HS-5 (cell line): ENCODE measurements at regions not wholly inside any gene's neighbourhood (a gene's known extent, or its start where the extent isn't known, plus 50 kb on each side); places are given as distances from the start of the nearest gene placed in this dataset.
"Not testable (repeated sequence)": the region's sequence is repeated elsewhere in the genome, so short reads cannot be mapped to it uniquely, and the experiment has no call there.

Experiments used
- DNase-seq: peaks from one replicate; pipeline ENCODE4 v3.0.0-alpha.2; 2012; ENCODE audit warnings: low read depth

DNA sequence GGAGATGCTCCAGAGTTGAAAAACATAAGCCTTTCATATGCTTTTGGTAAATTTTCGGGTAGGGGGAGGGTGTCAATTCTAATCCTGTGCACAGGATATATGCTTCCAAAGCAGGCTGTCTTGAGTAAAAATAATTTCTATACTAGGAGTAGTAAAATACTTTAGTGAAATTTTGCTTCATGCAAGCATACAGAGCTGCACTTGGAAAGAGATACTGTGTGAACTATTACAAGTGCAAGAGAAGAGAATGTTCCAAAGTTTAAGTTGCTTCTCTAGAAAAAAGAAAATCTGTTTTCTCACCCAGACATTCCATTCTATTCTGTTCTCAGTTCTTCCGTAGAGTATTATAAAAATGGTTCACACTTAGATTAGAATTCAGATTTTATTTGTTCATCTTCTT, 324.6 kb upstream of the AADAT start:
- DNase-seq, result no peak

DNA sequence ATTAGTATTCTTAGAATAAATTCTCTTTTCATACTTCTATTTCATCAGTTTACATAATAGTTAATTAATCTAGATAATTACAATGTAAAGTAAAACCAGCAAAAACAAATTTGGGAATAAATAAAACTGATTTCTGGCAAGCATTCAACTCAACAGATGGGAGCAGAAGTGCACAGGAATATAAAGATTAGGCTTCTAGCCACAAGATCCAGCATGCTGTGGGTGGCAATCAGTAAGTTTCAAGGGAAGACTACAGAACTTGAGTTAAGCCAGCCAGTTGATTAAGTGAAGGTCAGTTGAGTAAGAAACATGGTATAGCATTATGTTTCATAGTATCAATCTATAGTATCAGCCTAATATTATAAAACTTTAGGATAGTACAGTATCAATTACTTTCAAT, 324.2 kb upstream of the AADAT start:
- DNase-seq, result no peak

DNA sequence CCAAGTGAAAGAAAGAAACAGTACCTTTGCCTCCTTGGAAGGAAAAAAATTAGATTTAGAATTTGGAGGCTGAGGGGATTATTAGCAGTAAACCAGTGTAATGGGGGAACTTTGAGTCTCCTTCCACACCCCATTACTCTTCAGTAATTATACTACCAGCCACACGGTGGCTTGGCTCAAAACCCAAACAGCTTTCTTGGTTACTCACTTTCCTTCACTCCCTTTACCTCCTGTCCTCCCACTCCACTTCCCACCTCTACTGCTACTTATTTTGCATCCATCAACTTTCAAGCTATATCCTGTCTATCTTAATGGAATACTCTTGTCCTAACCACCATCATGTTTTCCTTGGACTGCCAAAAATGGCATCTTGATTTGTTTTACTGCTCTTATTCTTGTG, 310.6 kb upstream of the AADAT start:
- DNase-seq, result no peak

DNA sequence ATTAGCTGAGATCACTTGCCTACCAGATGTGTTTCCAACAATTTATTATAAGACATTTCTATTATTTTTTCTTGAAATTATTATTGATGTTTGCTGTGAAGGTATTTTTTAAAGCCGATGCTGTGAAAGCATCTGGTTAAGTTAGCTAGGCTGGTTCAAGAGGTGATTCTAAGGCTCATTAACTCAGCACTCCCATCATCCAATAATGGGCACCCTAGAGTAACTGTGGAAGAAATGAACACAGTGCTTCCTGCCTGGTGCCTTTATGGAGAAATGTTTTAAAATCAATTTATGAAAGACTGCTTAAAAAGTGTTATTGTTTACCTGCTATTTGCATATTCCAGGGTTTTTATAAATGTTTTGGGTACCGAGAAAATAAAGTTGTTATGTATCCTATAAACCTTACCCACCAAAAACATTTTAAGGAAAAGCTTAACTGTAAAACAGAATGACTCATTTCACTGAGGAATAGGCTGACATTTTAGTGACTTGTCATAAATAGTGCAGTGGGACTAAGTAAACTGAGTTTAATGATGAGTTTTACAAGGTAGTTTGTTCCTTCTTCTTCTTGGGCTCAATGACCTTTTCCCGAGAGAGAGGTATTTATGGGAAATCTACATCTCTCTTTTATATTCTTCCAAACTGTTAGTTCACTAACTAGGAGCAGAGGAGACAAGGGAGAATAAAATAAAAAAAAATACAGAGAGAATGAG, 310.0 kb upstream of the AADAT start:
- DNase-seq, result no peak

DNA sequence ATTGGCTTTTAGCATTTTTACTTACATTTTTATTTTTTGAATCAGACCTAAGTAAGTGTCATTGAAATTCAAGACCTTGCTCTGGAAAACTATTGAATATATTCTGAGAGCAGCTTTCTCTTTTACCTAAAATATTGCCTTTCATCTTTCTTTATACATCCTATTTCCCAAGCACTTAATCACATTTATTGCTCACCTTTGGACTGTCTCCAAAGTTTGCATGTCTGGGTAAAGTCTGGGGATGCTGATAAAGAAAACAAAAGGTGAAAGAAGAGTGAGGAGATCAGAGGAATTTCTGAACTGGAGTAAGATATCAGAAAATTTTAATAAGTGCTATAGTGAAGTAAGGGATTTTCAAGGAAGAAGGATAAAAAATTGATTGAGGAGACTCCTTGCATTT, 308.5 kb upstream of the AADAT start:
- no peak for DNase-seq

DNA sequence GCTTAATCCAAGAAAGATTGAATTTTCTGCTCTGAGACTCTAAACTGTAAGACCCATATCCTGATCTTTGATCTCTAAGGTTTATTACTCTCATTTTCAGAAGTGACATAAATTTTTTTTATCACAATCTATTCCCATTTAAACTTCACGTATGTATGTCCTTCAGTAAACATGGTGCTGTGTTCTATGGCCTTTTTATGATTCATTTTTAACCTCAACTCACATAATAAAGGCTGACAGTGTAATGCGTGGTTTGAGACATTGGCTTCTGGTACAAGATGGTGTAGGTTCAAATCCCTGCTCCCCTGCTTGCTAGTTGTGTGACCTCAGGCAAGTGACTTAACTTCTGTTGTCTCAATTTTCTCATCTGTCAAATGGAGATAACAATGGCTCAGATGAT, 306.0 kb upstream of the AADAT start:
- DNase-seq, result no peak

DNA sequence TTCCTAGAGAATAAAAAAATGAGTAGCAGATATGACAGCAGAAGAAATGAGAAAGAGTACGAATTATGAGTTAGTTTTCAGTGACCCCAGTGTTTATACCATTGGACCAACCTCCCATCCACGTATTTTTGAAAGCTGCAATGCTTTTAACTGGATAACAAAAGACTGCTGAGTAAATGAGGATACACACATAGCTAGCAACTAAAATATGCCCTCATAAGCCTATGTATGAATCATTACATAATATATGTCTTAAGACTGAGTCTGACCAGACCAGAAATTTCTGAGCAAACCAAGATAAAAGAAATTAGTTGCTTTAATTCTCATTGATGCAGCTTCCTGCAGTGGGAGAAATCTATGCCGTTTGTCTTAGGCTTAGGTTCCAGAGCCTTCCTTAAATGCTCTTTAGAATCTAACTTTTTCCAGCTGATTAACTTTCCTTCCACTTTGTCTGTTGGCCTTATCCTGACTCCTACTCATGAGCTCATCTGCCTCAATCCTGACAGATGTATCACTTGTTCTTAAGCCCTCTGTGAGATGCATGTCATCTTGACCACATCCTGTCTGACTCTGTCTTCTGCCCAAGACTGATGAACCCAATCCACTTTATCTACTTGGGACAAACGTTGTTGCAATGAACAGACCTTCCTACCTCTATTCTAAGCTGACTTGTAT, 301.4 kb upstream of the AADAT start:
- DNase-seq, result peak; percentile 94

DNA sequence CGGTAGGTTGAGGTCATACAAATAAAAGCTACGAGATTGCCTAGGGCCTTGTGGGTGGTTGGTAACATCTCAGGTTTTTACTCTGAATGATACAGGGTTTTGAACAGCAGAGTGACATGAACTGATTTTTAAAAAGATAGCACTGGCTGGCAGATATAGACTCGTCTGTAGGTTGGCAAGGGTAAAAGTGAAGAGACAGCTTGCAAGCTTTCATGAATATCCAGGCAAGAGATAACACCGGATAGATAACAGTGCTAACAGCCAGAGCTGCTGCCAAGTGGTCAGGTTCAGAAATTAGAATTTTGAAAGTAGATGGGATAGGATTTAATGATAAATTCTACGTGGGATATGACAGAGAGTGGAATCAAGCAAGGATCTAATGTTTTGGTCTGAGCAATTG, 299.7 kb upstream of the AADAT start:
- DNase-seq, result no peak

DNA sequence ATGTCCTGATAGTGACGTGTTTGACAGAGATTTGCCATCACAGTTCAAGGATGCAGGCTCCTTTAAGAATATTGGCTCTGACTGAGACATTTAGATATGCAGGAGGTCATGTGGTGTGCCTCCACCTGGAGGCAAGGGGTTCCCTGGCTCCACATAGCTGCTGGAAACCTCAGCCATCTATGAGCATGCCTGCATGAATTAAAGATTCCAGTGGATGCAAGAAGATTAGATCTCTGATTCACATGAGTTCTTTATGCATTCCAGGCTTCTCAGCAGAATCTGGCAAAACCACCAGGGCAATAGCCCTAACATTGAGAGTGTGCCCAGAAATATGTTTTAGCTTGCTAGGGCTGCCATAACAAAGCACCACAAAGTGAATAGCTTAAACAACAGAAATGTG, 298.5 kb upstream of the AADAT start:
- DNase-seq, result no peak

DNA sequence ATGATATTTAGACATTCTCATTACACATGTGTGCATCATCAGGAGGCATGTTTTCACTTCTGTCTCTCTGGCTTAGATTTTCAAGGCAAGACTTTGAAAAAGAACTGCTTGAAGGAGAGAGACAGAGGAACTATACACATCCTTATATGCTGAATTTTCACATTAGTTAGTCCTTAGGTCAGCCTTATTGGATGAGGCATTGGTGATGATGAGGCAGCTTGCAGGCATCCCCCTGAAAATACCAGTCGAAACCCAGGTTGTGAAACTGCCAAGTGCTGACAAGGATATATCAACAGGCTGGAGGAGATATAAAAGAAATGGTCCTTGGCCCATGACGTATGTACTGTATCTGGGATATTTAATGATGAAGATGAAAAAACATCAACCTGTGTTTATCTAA, 297.2 kb upstream of the AADAT start:
- DNase-seq, result peak; percentile 67

DNA sequence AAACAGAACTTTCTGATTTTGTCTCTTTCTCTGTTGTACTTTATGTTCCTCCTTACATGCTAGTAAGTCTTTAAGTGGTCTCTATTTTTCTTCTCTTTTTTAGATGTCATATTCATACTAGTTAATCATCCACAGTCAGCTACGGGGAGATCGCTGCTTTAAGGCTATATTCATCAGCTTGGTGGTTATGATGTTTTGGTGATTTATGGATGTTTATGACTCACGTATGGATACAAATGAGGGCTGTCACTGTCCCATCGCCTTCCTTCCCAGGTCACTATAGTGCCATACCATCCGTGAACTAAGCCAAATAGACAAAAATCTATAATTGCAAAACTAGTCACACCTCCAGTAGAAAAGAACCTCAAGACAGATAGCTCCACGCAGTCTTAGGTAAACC, 296.8 kb upstream of the AADAT start:
- DNase-seq, result peak; percentile 40

DNA sequence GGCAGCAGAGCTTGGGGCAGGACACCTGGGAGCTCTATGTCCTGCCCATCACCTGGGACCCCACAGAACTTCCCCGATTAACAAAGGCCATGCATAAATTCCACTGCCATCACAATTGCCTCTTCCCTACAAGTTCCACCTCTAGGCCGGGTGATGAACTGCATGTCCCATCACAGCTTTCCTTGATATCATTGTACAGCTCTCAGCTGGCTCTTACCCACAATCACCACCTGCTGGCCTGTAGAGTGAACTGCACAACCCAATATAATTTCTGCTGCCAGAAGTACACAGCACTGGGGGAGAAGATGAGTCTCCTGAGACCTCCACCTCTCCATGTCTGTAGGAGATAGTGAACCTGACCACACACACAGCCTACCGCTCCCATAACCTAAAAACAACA, 285.0 kb upstream of the AADAT start:
- DNase-seq, result no peak

DNA sequence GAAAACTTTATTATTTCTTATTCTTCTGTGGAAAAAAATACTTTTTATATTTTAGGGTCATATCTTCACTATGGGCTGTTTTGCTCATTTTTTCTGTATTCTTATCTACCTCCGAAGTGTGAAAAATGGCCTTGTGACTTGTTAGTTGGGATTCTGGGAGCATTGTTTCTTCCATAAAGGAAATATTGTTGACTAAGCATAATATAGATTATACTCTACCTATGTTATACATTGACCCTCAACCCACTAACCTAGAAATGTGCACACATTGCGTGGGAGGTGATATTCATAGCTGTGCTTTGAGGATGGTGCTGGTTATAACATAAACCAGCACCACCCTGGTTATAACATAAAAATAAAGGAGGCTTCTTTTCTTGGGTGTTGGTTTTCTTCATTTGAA, 259.2 kb upstream of the AADAT start:
- no peak for DNase-seq

DNA sequence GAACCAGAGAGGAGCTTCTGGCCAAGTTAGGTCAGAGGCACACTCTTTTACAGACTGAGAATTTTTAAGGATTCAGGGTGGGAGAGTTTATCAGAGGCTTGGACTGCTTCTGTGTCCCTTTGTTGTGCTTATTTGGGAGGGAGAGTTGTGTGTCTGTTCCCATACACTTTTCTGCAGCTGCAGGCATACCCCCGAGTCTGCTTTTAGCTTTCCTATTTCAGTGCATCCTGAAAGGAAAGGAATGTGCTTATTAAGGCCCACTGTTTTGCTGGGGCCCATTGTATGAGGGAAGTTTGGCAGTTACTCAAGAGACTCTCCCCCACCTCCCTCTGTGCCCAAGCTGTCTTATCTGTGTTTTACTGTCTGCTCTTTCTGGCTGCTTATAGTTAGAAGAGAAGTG, 257.4 kb upstream of the AADAT start:
- DNase-seq, result not testable (repeated sequence)

DNA sequence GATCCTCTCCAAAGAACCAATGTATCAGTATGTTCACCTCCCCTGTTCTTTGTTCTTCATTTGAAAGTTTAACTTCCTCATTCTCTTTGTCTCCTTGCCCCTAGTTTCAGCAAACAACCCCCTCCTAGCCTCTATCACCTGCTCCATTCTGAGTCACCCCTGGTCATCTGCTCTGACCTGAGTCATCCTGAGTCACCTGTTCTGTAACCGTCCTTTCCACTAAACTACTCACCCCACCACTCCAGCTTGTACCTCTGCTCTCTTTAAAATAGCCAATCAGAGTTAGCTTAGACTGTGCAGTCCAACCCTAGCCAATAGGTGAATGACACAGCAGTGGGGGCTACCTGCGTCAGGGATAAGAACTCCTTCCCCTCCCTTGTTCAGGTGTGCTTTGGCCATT, 249.8 kb upstream of the AADAT start:
- DNase-seq, result no peak

DNA sequence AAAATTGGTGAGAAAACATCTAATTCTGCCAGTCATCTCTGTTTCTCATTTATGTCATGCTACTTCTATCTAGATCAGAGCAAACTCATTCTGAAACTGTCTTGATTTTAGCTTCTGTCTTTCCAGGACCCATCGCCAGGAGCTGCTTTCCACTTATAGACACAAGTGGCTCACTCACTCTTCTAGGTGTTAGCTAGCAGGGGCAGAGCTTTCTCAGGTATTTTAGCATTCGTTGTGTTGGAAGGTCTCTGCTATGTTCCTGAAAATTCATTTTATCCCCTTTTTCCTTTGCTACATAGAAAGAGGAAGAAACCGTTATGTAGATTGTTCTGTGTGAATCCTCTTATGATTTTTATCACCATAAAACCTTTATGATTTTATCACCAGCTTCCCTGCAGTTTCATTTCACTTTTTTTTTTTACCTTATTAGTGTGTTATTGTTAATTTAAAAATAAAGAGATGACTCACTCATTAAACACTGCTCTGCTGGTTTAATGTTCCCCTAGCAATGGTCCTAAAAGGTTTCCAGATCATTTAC, 246.6 kb upstream of the AADAT start:
- no peak for DNase-seq

DNA sequence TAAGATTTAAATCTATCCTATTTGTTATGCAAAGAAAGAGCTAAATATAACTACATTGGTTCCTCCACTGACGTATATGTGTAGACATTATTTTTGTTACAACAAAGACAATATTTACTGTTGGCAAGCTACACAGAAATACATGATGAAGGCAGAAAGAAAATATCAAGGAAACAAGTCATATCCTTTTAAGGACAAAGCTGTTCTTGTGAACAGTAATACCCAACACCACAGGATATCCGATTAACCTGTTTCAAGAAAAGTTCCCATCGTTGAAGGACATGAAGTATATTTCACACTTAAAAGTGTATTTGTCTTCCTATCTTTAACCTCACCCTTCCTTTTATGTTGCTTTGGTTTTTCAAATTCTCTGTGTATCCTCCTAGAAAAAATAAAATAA, 235.8 kb upstream of the AADAT start:
- no peak for DNase-seq

DNA sequence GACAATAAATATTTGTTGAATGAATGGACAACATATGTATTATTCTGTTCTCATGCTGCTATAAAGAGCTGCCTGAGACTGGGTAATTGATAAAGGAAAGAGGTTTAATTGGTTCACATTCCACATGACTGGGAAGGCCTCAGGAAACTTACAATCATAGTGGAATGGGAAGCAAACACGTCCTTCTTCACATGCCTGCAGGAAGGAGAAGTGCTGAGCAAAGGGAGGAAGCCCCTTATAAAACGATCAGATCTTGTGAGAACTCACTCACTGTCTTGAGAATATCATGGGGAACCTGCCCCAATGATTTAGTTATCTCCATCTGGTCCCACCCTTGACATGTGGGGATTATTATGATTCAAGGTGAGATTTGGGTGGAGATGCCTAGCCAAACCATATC, 233.9 kb upstream of the AADAT start:
- DNase-seq, result no peak

DNA sequence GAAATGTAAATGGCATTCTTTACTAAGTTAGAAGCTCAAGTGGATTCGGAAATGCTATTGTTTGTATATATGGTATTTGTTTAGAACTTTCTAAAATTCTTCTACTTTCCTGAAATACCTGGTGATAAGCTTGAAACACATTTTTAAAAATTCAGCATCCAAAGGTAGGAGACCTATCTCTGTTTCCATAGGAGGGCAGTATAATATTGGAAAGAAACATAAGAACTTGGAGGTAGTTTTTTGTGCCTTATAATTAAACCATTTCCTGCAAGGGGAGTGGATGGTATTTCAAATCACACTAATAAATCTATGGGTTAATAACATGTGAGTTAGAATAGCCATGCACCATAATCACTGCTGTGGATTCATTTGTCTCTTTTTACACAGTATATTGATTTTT, 217.4 kb upstream of the AADAT start:
- DNase-seq, result no peak

DNA sequence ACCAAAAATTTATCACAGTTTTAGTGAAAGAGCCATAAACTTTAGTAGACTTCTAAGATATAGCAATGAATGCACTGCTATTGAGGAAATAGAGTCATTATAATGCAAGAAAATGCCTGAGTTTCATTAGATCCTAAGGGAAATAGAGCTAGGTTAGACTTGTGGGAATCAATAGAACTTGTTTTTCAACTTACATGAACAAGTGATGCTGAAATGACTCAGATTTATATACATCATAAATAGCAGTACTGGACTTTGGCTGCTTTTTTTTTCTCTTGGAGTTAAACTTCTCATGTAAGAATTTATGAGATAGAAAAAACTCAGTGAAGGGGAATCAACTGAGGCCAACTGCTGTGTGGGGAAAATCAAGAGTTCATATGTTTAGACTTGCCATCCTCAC, 216.5 kb upstream of the AADAT start:
- DNase-seq, result no peak

DNA sequence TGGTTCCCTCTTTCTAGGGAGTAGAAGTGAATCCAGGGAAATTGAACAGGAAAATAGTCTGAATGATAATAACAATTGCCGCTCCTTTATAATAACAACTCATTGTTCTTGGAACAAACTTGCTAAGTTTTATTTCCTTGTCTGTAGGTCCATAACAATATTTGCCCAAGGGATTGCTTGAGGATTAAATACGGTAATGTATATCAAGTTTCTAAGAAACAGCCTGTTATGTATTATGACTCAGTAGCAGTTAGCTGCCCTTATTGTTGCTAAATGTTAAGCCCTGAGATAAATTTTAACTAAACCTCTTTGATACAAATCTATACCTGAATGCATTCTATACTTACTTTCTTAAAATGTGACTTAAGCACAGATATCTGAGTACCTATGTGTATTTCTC, 215.9 kb upstream of the AADAT start:
- DNase-seq, result no peak

DNA sequence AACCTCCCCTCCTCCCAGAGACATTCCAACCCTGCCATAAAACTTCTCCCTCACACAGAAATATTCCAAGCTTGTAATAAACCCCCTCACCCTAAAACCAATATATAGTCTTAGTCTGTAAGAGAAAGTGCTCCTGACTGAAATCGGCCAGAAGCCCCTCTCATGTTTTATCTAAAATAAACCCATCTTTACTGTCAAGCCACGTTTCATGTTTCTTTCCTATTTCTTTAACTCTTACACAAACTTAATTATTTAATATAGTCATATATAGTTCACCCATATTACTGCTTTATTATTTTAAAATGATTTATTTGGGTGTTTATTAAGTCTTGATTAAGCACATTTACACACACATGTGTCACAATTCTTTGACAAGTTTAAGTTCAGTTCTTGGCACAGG, 191.3 kb upstream of the AADAT start:
- DNase-seq, result no peak

DNA sequence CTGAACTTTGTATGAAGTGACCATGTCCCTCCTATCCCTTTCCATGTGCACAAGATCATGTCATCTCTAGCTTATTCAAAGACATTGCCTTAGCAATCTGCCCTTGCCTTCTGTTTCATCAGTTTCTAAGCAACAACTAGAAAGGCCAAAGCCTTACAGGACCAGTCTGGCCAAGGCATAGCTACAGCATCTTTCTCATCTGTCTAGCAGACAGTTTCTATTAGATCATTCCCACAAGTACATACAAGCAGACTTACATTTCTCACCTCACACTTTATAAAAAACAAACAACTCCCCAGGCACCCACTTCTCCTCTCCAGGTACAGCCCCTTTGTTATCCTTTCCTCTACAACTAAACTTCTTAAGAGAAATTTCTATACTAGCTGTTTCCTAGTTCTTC, 188.7 kb upstream of the AADAT start:
- no peak for DNase-seq

DNA sequence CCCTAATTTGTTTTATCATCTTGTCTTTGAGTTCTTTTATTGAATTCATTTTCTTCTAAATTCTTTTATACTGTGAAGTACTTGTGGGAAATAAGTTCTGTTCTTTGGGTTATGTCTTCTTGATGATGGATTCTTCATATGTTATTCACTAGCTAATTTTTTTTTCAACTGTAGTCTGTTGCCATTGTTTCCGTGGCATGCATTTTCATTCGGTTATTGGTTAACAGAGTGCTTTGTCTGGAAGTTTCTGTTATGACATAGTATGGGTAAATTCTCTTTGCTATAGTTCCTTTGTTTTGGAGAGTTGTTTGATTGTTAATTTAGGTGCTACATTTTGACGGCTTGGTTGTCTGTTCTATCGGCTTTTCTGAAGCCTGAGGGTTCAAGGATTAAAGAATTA, 184.9 kb upstream of the AADAT start:
- no peak for DNase-seq
